ENCODE measurements at regions not wholly inside any gene's neighbourhood (a gene's known extent, or its start where the extent isn't known, plus 50 kb on each side); places are given as distances from the start of the nearest gene placed in this dataset.

- H3K36me3 ChIP-seq (ENCODE audit: control insufficient read depth, insufficient read depth, low read length) = no peaks in the 10 kb centered on the region
- no peak overlapping the region for H3K4me3 ChIP-seq (replicated peaks; ENCODE audit: low read depth, low read length)
- no peak for TF ChIP-seq CTCF (IDR thresholded peaks at IDR 0.05; ENCODE audit: insufficient read depth, low read length, poor library complexity, severe bottlenecking)
- no peaks in the 10 kb centered on the region for H3K27me3 ChIP-seq (replicated peaks; ENCODE audit: control insufficient read depth, insufficient read depth, low read length)
- no peak for DNase-seq (ENCODE audit: extremely low read depth, insufficient read length)
These were observed 657.8 kb downstream of the TBC1D22A start for GRCh38 chr22:47420211-47420610.

GRCh38 chr22:47419239-47419638 lies 656.8 kb downstream of the TBC1D22A start:
- no peak for TF ChIP-seq CTCF (IDR thresholded peaks at IDR 0.05; ENCODE audit: insufficient read depth, low read length, poor library complexity, severe bottlenecking)
- Histone ChIP-seq H3K27me3 (replicated peaks; ENCODE audit: control insufficient read depth, insufficient read depth, low read length) (no peaks in the 10 kb centered on the region), H3K36me3 (ENCODE audit: control insufficient read depth, insufficient read depth, low read length) (no peaks in the 10 kb centered on the region), H3K4me3 (replicated peaks; ENCODE audit: low read depth, low read length) (no peak overlapping the region)
- no peak for DNase-seq (ENCODE audit: extremely low read depth, insufficient read length)

GRCh38 chr22:47417699-47418098 lies 655.2 kb downstream of the TBC1D22A start:
- Histone ChIP-seq H3K27me3 (replicated peaks; ENCODE audit: control insufficient read depth, insufficient read depth, low read length) (no peaks in the 10 kb centered on the region), H3K4me3 (replicated peaks; ENCODE audit: low read depth, low read length) (no peak overlapping the region), H3K36me3 (ENCODE audit: control insufficient read depth, insufficient read depth, low read length) (no peaks in the 10 kb centered on the region)
- no peak for DNase-seq (ENCODE audit: extremely low read depth, insufficient read length)
- TF ChIP-seq CTCF (IDR thresholded peaks at IDR 0.05; ENCODE audit: insufficient read depth, low read length, poor library complexity, severe bottlenecking) = no peak

- no peaks in the 10 kb centered on the region for H3K36me3 ChIP-seq (ENCODE audit: control insufficient read depth, insufficient read depth, low read length)
- H3K27me3 ChIP-seq (replicated peaks; ENCODE audit: control insufficient read depth, insufficient read depth, low read length) = no peaks in the 10 kb centered on the region
- TF ChIP-seq CTCF (IDR thresholded peaks at IDR 0.05; ENCODE audit: insufficient read depth, low read length, poor library complexity, severe bottlenecking) = no peak
- DNase-seq (ENCODE audit: extremely low read depth, insufficient read length) = no peak
- no peak overlapping the region for H3K4me3 ChIP-seq (replicated peaks; ENCODE audit: low read depth, low read length)
These were observed 648.6 kb downstream of the TBC1D22A start for GRCh38 chr22:47411006-47411405.

GRCh38 chr22:47409539-47410275 lies 647.3 kb downstream of the TBC1D22A start:
- no peak for TF ChIP-seq CTCF (IDR thresholded peaks at IDR 0.05; ENCODE audit: insufficient read depth, low read length, poor library complexity, severe bottlenecking)
- Histone ChIP-seq H3K27me3 (replicated peaks; ENCODE audit: control insufficient read depth, insufficient read depth, low read length) (no peaks in the 10 kb centered on the region), H3K36me3 (ENCODE audit: control insufficient read depth, insufficient read depth, low read length) (no peaks in the 10 kb centered on the region), H3K4me3 (replicated peaks; ENCODE audit: low read depth, low read length) (no peak overlapping the region)
- no peak for DNase-seq (ENCODE audit: extremely low read depth, insufficient read length)

- no peaks in the 10 kb centered on the region for H3K36me3 ChIP-seq (ENCODE audit: control insufficient read depth, insufficient read depth, low read length)
- DNase-seq (ENCODE audit: extremely low read depth, insufficient read length) = no peak
- TF ChIP-seq CTCF (IDR thresholded peaks at IDR 0.05; ENCODE audit: insufficient read depth, low read length, poor library complexity, severe bottlenecking) = no peak
- no peaks in the 10 kb centered on the region for H3K27me3 ChIP-seq (replicated peaks; ENCODE audit: control insufficient read depth, insufficient read depth, low read length)
- H3K4me3 ChIP-seq (replicated peaks; ENCODE audit: low read depth, low read length) = no peak overlapping the region
These were observed 646.0 kb downstream of the TBC1D22A start for GRCh38 chr22:47408409-47408808.
